GM19468 (cell line): ENCODE measurements at regions not wholly inside any gene's neighbourhood (a gene's known extent, or its start where the extent isn't known, plus 50 kb on each side); places are given as distances from the start of the nearest gene placed in this dataset.
"Not testable (repeated sequence)": the region's sequence is repeated elsewhere in the genome, so short reads cannot be mapped to it uniquely, and the experiment has no call there.

ENCODE experiments used
- ATAC-seq: cut with Tn5 transposase; IDR thresholded peaks from one replicate; pipeline ENCODE4 v1.9.1; 2021; ENCODE audit warnings: mild to moderate bottlenecking, moderate library complexity, moderate number of reproducible peaks; ENCODE audit not compliant: unreplicated experiment; ENCODE audit errors: extremely low read depth

DNA sequence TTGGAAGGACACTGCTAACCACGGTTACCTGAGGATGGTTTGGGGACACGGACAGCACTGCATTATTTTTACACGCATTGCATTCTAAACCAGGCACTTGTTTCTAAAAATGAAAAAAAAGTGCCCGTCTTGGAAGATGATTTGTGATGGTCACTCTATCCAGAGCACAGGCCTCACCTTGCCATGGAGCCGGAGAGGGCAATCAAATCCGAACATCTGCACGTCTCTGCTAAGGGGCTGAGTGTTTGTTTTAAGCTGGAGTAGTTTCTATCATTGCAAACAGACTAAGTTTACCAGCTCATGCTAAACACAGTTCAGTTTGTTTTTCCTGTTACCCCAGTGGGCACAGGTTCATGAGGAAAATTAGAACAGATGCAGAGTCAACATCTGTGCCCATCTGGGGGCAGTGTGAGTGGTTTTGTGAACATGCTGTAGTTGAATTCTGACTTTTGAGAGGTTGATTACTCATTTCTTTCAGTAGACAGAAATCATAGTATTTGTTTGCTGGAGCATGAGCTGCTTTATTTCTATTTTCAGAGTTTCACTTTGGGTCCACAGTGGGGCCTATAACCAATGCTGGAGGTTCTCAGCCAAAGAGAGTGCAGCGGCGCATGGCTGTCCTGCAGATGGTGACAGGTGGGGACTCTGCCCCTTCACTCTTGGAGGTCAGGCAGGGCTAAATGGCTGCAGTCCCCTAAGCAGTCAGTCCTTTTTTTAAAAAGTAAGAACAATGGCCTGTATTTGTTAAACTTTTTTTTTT, 65.4 kb upstream of the ENPP6 start:
- peak; percentile 33 for ATAC-seq

DNA sequence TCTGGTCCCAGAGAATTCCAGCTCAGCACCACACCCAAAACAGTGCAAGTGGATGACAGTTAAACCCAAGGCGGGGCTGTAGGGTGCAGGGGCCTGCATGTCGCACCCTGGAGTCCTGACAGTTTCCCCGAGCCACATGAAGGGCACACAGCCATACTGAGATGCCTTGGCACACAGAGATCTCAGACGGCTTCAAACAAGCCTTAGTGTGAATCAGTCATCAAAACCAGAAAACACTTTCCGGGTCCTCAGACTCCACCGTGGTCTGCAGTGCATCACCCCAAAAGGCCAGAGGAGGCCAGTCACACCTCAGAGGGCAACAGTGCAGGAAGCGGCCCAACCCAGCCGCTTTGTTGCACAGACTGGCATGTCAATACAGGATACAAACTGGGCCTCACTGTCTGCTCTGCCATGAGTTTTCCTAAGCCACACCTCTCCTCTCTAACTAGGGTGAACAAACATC, 64.6 kb upstream of the ENPP6 start:
- no peak for ATAC-seq

GRCh38 chr4:184281231-184282139, 63.8 kb upstream of the ENPP6 start:
- no peak for ATAC-seq

GRCh38 chr4:184280591-184281071, 63.0 kb upstream of the ENPP6 start:
- peak; percentile 43 for ATAC-seq

DNA sequence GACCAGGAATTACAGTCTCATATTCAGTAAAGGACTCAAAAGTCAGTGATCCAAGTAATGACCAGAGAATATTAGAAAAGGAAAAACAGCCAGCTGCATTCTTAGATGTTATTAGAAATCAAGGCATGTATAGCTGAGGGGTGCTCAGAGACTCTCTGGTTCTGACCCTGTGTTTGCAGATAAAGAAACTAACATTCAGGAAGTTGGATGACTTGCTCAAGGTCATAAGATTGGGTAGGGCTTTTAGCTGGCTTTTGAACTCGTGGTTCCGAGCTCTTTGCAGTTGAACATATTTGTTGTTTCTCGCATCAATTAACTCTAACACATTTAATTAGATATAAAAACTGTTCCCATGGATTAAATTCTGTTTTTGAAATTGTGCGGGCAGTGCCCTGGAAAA, 62.5 kb upstream of the ENPP6 start:
- ATAC-seq, result no peak

DNA sequence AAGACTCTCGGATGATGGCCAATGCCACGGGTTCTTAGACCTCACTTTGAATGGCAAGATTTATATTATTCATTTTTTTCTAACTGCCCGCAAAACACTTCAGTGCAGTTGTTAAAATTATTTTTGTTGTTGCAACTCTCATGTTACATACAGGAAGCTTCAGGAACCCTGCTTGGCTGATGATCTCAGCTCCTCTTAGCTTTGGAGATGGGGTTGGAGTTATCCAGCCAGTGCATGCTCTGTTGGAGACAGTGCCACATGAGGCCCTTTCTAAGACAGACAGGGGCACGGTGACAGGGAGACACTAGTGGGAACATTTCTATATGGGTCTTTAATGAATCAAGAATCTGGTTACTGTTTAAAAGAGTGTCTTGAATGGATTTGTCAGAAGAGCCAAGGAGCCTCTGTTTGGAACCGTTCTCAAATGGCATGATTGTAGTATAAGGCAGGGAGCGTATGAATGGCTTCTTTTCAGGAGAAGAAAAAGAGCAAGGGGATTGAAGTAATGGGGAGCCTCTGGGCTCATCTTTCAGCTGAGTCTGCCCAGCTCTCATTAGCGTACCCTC, 61.9 kb upstream of the ENPP6 start:
- no peak for ATAC-seq

- not testable (repeated sequence) for ATAC-seq
These were observed 60.1 kb upstream of the ENPP6 start for GRCh38 chr4:184277769-184278168.

GRCh38 chr4:184277010-184277409, 59.3 kb upstream of the ENPP6 start:
- not testable (repeated sequence) for ATAC-seq

- not testable (repeated sequence) for ATAC-seq
These were observed 58.7 kb upstream of the ENPP6 start for GRCh38 chr4:184276346-184276745.

- no peak for ATAC-seq
These were observed 58.1 kb upstream of the ENPP6 start for GRCh38 chr4:184275766-184276165.

GRCh38 chr4:184274286-184274951, 56.7 kb upstream of the ENPP6 start:
- no peak for ATAC-seq

GRCh38 chr4:184273166-184274147, 55.8 kb upstream of the ENPP6 start:
- no peak for ATAC-seq

- ATAC-seq, result no peak
These were observed 53.2 kb upstream of the ENPP6 start for GRCh38 chr4:184270808-184271413.

- ATAC-seq, result no peak
These were observed 52.3 kb upstream of the ENPP6 start for GRCh38 chr4:184269879-184270430.

GRCh38 chr4:184268584-184269160, 51.0 kb upstream of the ENPP6 start:
- ATAC-seq, result no peak

DNA sequence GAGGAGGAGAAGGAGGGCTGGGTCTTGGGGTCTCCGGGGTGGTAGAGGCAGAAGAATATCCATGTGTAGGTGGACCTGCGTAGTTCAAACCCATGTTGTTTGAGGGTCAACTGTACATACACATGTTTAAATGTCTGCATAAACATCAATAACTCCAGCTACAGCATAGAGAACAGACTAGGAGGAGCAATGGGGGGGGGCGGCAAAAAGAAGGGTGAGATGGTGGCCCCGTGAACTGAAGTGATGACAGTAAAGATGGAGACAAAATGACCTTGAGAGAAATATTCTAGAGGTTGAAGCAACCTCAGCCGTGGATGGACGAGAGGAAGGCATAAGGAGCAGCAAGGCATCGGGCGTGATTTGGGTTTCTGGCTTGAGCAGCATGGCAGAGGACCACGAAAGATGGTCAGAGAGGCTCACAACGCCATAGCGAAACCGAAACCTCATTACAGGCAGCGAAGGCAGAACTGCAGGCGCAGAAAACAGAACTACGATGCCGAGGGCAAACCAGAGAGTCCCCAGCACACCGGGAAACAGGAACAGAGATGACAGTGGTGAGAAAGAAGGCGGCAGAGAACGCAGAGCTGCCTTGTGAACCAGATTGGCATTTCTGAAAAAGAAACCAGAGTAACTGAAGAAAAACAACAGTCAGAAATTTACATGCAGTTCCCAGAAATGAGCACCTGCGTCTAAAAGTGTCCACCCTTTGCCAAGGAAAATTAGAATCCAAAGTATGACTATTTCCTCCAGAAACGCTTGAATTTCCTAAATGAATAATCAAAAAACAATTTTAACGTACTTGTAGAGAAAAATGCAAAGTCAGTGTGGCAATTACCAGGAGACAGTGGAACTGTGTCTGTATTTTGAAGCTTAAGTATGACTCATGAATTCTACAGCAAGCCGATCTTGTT, 50.3 kb upstream of the ENPP6 start:
- peak; percentile 85 for ATAC-seq
